Pons (tissue), 1 donor: ENCODE measurements at regions not wholly inside any gene's neighbourhood (a gene's known extent, or its start where the extent isn't known, plus 50 kb on each side); places are given as distances from the start of the nearest gene placed in this dataset.
"Not testable (repeated sequence)": the region's sequence is repeated elsewhere in the genome, so short reads cannot be mapped to it uniquely, and the experiment has no call there.

Source experiments
- DNase-seq: peaks from one replicate; pipeline ENCODE4 v3.0.0-alpha.2; 2016; ENCODE audit warnings: low spot score

GRCh38 chr1:200317236-200317635 is 92.6 kb downstream of the ZNF281 start:
- DNase-seq: no peak

GRCh38 chr1:200316148-200316803 is 93.6 kb downstream of the ZNF281 start:
- no peak for DNase-seq

- no peak for DNase-seq
Observed at GRCh38 chr1:200314085-200314750, 95.6 kb downstream of the ZNF281 start.

- DNase-seq: no peak
Observed at GRCh38 chr1:200311256-200311655, 98.6 kb downstream of the ZNF281 start.

GRCh38 chr1:200310824-200311223 is 99.0 kb downstream of the ZNF281 start:
- DNase-seq: no peak

- no peak for DNase-seq
Observed at GRCh38 chr1:200307755-200308066, 102.1 kb downstream of the ZNF281 start.

GRCh38 chr1:200306944-200307754 is 102.7 kb downstream of the ZNF281 start:
- peak; percentile 49 for DNase-seq

- no peak for DNase-seq
Observed at GRCh38 chr1:200305806-200306205, 104.0 kb downstream of the ZNF281 start.

- DNase-seq: peak; percentile 25
Observed at GRCh38 chr1:200304171-200304570, 105.7 kb downstream of the ZNF281 start.

GRCh38 chr1:200302921-200303290 is 106.9 kb downstream of the ZNF281 start:
- DNase-seq: peak; percentile 68

- DNase-seq: peak; percentile 50
Observed at GRCh38 chr1:200302192-200302920, 107.5 kb downstream of the ZNF281 start.

- DNase-seq: no peak
Observed at GRCh38 chr1:200301152-200301551, 108.7 kb downstream of the ZNF281 start.

GRCh38 chr1:200299571-200299970 is 110.3 kb downstream of the ZNF281 start:
- DNase-seq: no peak

GRCh38 chr1:200298242-200298641 is 111.6 kb downstream of the ZNF281 start:
- DNase-seq: no peak

- no peak for DNase-seq
Observed at GRCh38 chr1:200296091-200296661, 113.7 kb downstream of the ZNF281 start.

GRCh38 chr1:200294241-200294640 is 115.6 kb downstream of the ZNF281 start:
- DNase-seq: no peak

GRCh38 chr1:200292699-200293098 is 117.1 kb downstream of the ZNF281 start:
- no peak for DNase-seq

- no peak for DNase-seq
Observed at GRCh38 chr1:200291106-200291505, 118.7 kb downstream of the ZNF281 start.

- no peak for DNase-seq
Observed at GRCh38 chr1:200290010-200290685, 119.7 kb downstream of the ZNF281 start.

- no peak for DNase-seq
Observed at GRCh38 chr1:200288226-200288625, 121.6 kb downstream of the ZNF281 start.

GRCh38 chr1:200284236-200284635 is 125.6 kb downstream of the ZNF281 start:
- not testable (repeated sequence) for DNase-seq
